IMR-90 (cell line): ENCODE measurements at regions not wholly inside any gene's neighbourhood (a gene's known extent, or its start where the extent isn't known, plus 50 kb on each side); places are given as distances from the start of the nearest gene placed in this dataset.

ENCODE experiments used
- ATAC-seq: fragments of 200-7000 bp; cut with Tn5 transposase; 2 replicates; pipeline ENCODE4 v1.9.1; 2020; ENCODE audit warnings: low read depth, mild to moderate bottlenecking, moderate library complexity
- BruUV-seq: library from RNA; stranded (reverse); fragments of 400-500 nt; replicated peaks from 2 replicates; lab custom pipeline; 2021; lab: Mats Ljungman, UMichigan
- CTCF ChIA-PET: fragments of 300-600 bp; formaldehyde crosslinking; extraction: SDS; loops from one replicate; lab custom pipeline; 2021; ENCODE audit warnings: antibody characterized with exemption; lab: Yijun Ruan, JAX
- POLR2A ChIA-PET: fragments of 300-600 bp; sonication (Branson Sonifier 250); formaldehyde crosslinking; loops from one replicate; lab custom pipeline; 2022; ENCODE audit warnings: antibody characterized with exemption; ENCODE audit not compliant: unreplicated experiment; lab: Charles Lee
- DNase-seq: peaks from one replicate; pipeline ENCODE4 v3.0.0; 2013
- H2AFZ ChIP-seq: replicated peaks from 2 replicates; pipeline ENCODE3; 2013; ENCODE audit warnings: low read length, mild to moderate bottlenecking; ENCODE audit not compliant: poor library complexity
- H2AK5ac ChIP-seq: 2 replicates; pipeline ENCODE4 v1.6.1; 2013; ENCODE audit warnings: low read depth, low read length, inconsistent platforms
- H2AK9ac ChIP-seq: replicated peaks from 2 replicates; pipeline ENCODE3; 2013; ENCODE audit warnings: mild to moderate bottlenecking, low read depth, low read length, moderate library complexity; ENCODE audit not compliant: poor library complexity
- H2BK120ac ChIP-seq: 2 replicates; pipeline ENCODE4 v1.6.1; 2013; ENCODE audit warnings: low read depth, low read length, inconsistent platforms
- H2BK15ac ChIP-seq: 3 replicates; pipeline ENCODE4 v1.6.1; 2013; ENCODE audit warnings: low read depth, low read length, inconsistent platforms
- H2BK20ac ChIP-seq: 2 replicates; pipeline ENCODE4 v1.6.1; 2013; ENCODE audit warnings: low read depth, mild to moderate bottlenecking, inconsistent platforms, low read length, moderate library complexity
- H2BK5ac ChIP-seq: 2 replicates; pipeline ENCODE4 v1.6.1; 2013; ENCODE audit warnings: mild to moderate bottlenecking, low read depth, low read length, inconsistent platforms; ENCODE audit not compliant: poor library complexity, severe bottlenecking
- H3K14ac ChIP-seq: replicated peaks from 2 replicates; pipeline ENCODE4 v1.6.1; 2013; ENCODE audit warnings: low read depth, low read length, inconsistent platforms
- H3K18ac ChIP-seq: 2 replicates; pipeline ENCODE4 v1.6.1; 2013; ENCODE audit warnings: low read depth, low read length, control low read depth
- H3K23ac ChIP-seq: 2 replicates; pipeline ENCODE4 v1.6.1; 2013; ENCODE audit warnings: low read depth, low read length, inconsistent platforms
- H3K27ac ChIP-seq: 2 replicates; pipeline ENCODE4 v1.5.1; 2013; ENCODE audit warnings: mild to moderate bottlenecking, control low read depth, low read length; ENCODE audit not compliant: insufficient read depth
- H3K27me3 ChIP-seq: 2 replicates; pipeline ENCODE4 v1.6.1; 2013; ENCODE audit warnings: low read length; ENCODE audit not compliant: control insufficient read depth, insufficient read depth
- H3K36me3 ChIP-seq: 2 replicates; pipeline ENCODE4 v1.6.1; 2013; ENCODE audit warnings: low read length, mixed read lengths; ENCODE audit not compliant: control insufficient read depth, insufficient read depth
- H3K4ac ChIP-seq: 2 replicates; pipeline ENCODE4 v1.6.1; 2013; ENCODE audit warnings: low read depth, low read length, inconsistent platforms
- H3K4me1 ChIP-seq: 2 replicates; pipeline ENCODE4 v1.6.1; 2013; ENCODE audit warnings: low read length, mixed read lengths; ENCODE audit not compliant: control insufficient read depth, insufficient read depth
- H3K4me2 ChIP-seq: 2 replicates; pipeline ENCODE4 v1.6.1; 2013; ENCODE audit warnings: low read depth, mild to moderate bottlenecking, control low read depth, low read length, moderate library complexity
- H3K4me3 ChIP-seq: 2 replicates; pipeline ENCODE4 v1.5.1; 2013; ENCODE audit warnings: low read depth, mild to moderate bottlenecking, control low read depth, low read length, moderate library complexity; ENCODE audit not compliant: insufficient read depth
- H3K56ac ChIP-seq: 2 replicates; pipeline ENCODE4 v1.6.1; 2013; ENCODE audit warnings: low read length, inconsistent platforms; ENCODE audit not compliant: insufficient read depth; ENCODE audit errors: extremely low read depth
- H3K79me1 ChIP-seq, 2 experiments: 2 replicates each; pipeline ENCODE4 v1.6.1; 2013; ENCODE audit warnings: low read length in 2 of 2, inconsistent platforms in 1 of 2, low read depth in 1 of 2
- H3K9ac ChIP-seq: 2 replicates; pipeline ENCODE4 v1.6.1; 2013; ENCODE audit warnings: low read depth, low read length, control low read depth
- H3K9me1 ChIP-seq: 2 replicates; pipeline ENCODE4 v1.6.1; 2013; ENCODE audit warnings: low read length, inconsistent platforms; ENCODE audit not compliant: insufficient read depth
- H3K9me3 ChIP-seq: 2 replicates; pipeline ENCODE4 v1.6.1; 2013; ENCODE audit warnings: low read length; ENCODE audit not compliant: control insufficient read depth, insufficient read depth
- H4K20me1 ChIP-seq: 2 replicates; pipeline ENCODE4 v1.6.1; 2013; ENCODE audit warnings: low read length, inconsistent platforms; ENCODE audit not compliant: insufficient read depth
- H4K5ac ChIP-seq: 2 replicates; pipeline ENCODE4 v1.6.1; 2013; ENCODE audit warnings: mild to moderate bottlenecking, low read depth, low read length, control low read depth
- H4K8ac ChIP-seq, 2 experiments: 2 replicates each; pipeline ENCODE4 v1.6.1; 2013; ENCODE audit warnings: low read depth in 2 of 2, low read length in 2 of 2, control low read depth in 1 of 2, inconsistent platforms in 1 of 2
- H4K91ac ChIP-seq: 2 replicates; pipeline ENCODE4 v1.6.1; 2013; ENCODE audit warnings: low read depth, low read length, inconsistent platforms; ENCODE audit not compliant: insufficient read depth
- BHLHE40 ChIP-seq: fragments of 150-350 bp; IDR thresholded peaks from 2 replicates; pipeline ENCODE4 v1.6.1; 2016; ENCODE audit warnings: mild to moderate bottlenecking, low read depth, low read length
- CEBPB ChIP-seq: IDR thresholded peaks from 2 replicates; pipeline ENCODE4 v1.6.1; 2012; ENCODE audit warnings: low read depth, low read length, improper control_type of control experiment
- CHD1 ChIP-seq: IDR thresholded peaks from 2 replicates; pipeline ENCODE4 v1.6.1; 2012; ENCODE audit warnings: low read depth, low read length, improper control_type of control experiment
- FOS ChIP-seq: fragments of 150-350 bp; IDR thresholded peaks from 2 replicates; pipeline ENCODE4 v1.6.1; 2016; ENCODE audit warnings: low read depth, low read length
- MAFK ChIP-seq: IDR thresholded peaks from 2 replicates; pipeline ENCODE4 v1.6.1; 2012; ENCODE audit warnings: low read depth, low read length, improper control_type of control experiment
- MAZ ChIP-seq: IDR thresholded peaks from 2 replicates; pipeline ENCODE4 v1.6.1; 2012; ENCODE audit warnings: low read depth, mild to moderate bottlenecking, low read length, improper control_type of control experiment, moderate library complexity, borderline replicate concordance
- MXI1 ChIP-seq: IDR thresholded peaks from 2 replicates; pipeline ENCODE4 v1.6.1; 2012; ENCODE audit warnings: low read depth, mild to moderate bottlenecking, low read length, moderate library complexity, borderline replicate concordance
- NFE2L2 ChIP-seq: fragments of 150-350 bp; IDR thresholded peaks from 2 replicates; pipeline ENCODE4 v1.6.1; 2016; ENCODE audit warnings: low read depth, mild to moderate bottlenecking, low read length
- POLR2A ChIP-seq: IDR thresholded peaks from 2 replicates; pipeline ENCODE4 v1.6.1; 2012; ENCODE audit warnings: mild to moderate bottlenecking, low read depth, low read length
- RAD21 ChIP-seq: IDR thresholded peaks from 2 replicates; pipeline ENCODE4 v1.6.1; 2012; ENCODE audit warnings: low read length, improper control_type of control experiment
- RCOR1 ChIP-seq: IDR thresholded peaks from 2 replicates; pipeline ENCODE4 v1.6.1; 2012; ENCODE audit warnings: mild to moderate bottlenecking, low read length, improper control_type of control experiment; ENCODE audit not compliant: insufficient replicate concordance
- RFX5 ChIP-seq: IDR thresholded peaks from 2 replicates; pipeline ENCODE4 v1.8.0; 2012; ENCODE audit warnings: low read depth, mild to moderate bottlenecking, low read length, moderate library complexity
- SMC3 ChIP-seq: fragments of 150-350 bp; IDR thresholded peaks from 2 replicates; pipeline ENCODE4 v1.6.1; 2016; ENCODE audit warnings: low read depth, mild to moderate bottlenecking, antibody characterized with exemption, low read length, moderate library complexity
- WGBS, 2 experiments: methylation state at CpG; one replicate each; pipeline versions ENCODE4 v1.1.5 to v1.1.7; 2013; ENCODE audit warnings: missing lambda C conversion rate in 2 of 2; ENCODE audit not compliant: insufficient read length in 1 of 2; ENCODE audit errors: extremely low coverage in 2 of 2; 5-methylcytosine and 5-hydroxymethylcytosine counted together
- dilution Hi-C: fragments of 300-500 bp; cut with HindIII; formaldehyde crosslinking; loops from one replicate; pipeline ENCODE4 v1.14.3; 2018; ENCODE audit warnings: low sequenced_read_pairs; ENCODE audit not compliant: unreplicated experiment
- in situ Hi-C: fragments of 300-500 bp; cut with MboI; formaldehyde crosslinking; loops from 3 replicates; pipeline ENCODE4 v1.14.3; 2019; ENCODE audit warnings: low sequenced_read_pairs, inconsistent platforms, mixed read lengths
- intact Hi-C: fragments of 100-400 bp; cut with micrococcal nuclease; formaldehyde crosslinking; loops from 2 replicates; pipeline ENCODE4 v1.10.0; 2022
- TF ChIP-seq, protein P1 (sequence below): fragments of 150-350 bp; IDR thresholded peaks from 2 replicates; pipeline ENCODE4 v1.6.1; 2017; ENCODE audit warnings: mild to moderate bottlenecking, antibody characterized with exemption, low read length, low read depth
- TF ChIP-seq, protein P2 (sequence below): conservative IDR thresholded peaks from 2 replicates; pipeline ENCODE4 v1.5.1; 2012; ENCODE audit warnings: mild to moderate bottlenecking, low read depth, low read length, improper control_type of control experiment
- TF ChIP-seq, protein P3 (sequence below): fragments of 150-350 bp; IDR thresholded peaks from 2 replicates; pipeline ENCODE4 v1.6.1; 2016; ENCODE audit warnings: low read depth, mild to moderate bottlenecking, low read length, moderate library complexity, borderline replicate concordance

DNA sequence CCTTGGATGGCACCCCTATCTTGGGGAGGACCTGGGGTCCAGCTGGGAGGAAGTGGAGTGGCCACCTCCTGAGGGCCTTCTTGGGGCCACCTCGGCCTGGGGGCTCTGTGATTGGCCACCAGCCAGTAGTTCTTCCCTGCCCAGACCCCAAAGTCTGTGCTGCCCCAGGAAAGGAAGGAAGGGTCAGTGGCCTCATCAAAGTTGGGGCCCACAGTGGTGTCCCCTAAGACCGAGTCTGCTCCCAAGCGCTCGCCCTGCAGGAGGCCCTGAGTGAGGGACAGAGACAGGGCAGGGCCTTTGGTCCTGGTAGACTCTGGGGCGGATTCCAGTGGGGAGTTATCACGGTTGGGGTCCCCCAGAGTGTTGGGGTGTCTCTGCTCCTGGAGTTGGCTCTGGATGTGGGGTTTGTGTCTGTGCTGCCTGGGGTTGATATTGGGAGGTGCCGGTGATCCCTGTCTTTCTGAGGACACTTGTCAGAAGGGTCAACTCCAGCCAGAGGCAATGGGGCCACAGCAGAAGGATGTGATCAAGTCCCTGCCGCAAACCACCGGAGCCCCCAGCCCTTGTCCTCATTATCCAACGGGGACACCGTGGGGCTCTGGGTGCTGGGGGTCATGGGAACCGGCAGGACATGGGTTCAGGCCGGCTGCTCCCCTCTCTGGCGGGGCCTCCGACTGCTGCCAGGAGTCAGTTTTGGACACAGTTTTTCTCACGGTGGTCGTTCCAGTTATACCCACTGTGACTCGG lies 364.3 kb downstream of the TMEM121 start:
- no peaks in the 10 kb centered on the region for H3K4me1 ChIP-seq
- H2BK5ac ChIP-seq, result no peak overlapping the region
- CTCF ChIA-PET, result no interaction called here
- H3K79me1 ChIP-seq, result no peaks in the 10 kb centered on the region
- H3K4me3 ChIP-seq, result no peak overlapping the region
- no peaks in the 10 kb centered on the region for H3K9me1 ChIP-seq
- H3K56ac ChIP-seq, result no peak overlapping the region
- H3K36me3 ChIP-seq, result no peaks in the 10 kb centered on the region
- H4K5ac ChIP-seq, result no peak overlapping the region
- H4K91ac ChIP-seq, result no peak overlapping the region
- H3K4me2 ChIP-seq, result no peak overlapping the region
- no peak overlapping the region for H3K27ac ChIP-seq
- no peak overlapping the region for H3K9ac ChIP-seq
- no peak for ATAC-seq
- H3K4ac ChIP-seq, result no peak overlapping the region
- intact Hi-C loops (no loop called here), dilution Hi-C loops (no loop called here), in situ Hi-C loops (no loop called here)
- H2BK15ac ChIP-seq, result no peak overlapping the region
- no peak for TF ChIP-seq MXI1
- TF ChIP-seq BHLHE40, result no peak
- no peak for TF ChIP-seq NFE2L2
- TF ChIP-seq RAD21, result no peak
- TF ChIP-seq, protein P1, sequence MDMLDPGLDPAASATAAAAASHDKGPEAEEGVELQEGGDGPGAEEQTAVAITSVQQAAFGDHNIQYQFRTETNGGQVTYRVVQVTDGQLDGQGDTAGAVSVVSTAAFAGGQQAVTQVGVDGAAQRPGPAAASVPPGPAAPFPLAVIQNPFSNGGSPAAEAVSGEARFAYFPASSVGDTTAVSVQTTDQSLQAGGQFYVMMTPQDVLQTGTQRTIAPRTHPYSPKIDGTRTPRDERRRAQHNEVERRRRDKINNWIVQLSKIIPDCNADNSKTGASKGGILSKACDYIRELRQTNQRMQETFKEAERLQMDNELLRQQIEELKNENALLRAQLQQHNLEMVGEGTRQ, result no peak
- no peak for TF ChIP-seq MAZ
- TF ChIP-seq RFX5, result no peak
- no peak for TF ChIP-seq SMC3
- TF ChIP-seq, protein P2, sequence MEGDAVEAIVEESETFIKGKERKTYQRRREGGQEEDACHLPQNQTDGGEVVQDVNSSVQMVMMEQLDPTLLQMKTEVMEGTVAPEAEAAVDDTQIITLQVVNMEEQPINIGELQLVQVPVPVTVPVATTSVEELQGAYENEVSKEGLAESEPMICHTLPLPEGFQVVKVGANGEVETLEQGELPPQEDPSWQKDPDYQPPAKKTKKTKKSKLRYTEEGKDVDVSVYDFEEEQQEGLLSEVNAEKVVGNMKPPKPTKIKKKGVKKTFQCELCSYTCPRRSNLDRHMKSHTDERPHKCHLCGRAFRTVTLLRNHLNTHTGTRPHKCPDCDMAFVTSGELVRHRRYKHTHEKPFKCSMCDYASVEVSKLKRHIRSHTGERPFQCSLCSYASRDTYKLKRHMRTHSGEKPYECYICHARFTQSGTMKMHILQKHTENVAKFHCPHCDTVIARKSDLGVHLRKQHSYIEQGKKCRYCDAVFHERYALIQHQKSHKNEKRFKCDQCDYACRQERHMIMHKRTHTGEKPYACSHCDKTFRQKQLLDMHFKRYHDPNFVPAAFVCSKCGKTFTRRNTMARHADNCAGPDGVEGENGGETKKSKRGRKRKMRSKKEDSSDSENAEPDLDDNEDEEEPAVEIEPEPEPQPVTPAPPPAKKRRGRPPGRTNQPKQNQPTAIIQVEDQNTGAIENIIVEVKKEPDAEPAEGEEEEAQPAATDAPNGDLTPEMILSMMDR, result no peak
- TF ChIP-seq MAFK, result no peak
- no peak for TF ChIP-seq RCOR1
- no peak for TF ChIP-seq CEBPB
- no peak for TF ChIP-seq FOS
- TF ChIP-seq POLR2A, result no peak
- no peak for TF ChIP-seq CHD1
- TF ChIP-seq, protein P3, sequence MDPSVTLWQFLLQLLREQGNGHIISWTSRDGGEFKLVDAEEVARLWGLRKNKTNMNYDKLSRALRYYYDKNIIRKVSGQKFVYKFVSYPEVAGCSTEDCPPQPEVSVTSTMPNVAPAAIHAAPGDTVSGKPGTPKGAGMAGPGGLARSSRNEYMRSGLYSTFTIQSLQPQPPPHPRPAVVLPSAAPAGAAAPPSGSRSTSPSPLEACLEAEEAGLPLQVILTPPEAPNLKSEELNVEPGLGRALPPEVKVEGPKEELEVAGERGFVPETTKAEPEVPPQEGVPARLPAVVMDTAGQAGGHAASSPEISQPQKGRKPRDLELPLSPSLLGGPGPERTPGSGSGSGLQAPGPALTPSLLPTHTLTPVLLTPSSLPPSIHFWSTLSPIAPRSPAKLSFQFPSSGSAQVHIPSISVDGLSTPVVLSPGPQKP, result no peak
- H2AK9ac ChIP-seq, result no peak overlapping the region
- H3K27me3 ChIP-seq, result no peaks in the 10 kb centered on the region
- no peak overlapping the region for H2AFZ ChIP-seq
- H2BK20ac ChIP-seq, result no peak overlapping the region
- WGBS, 2 experiments, result 65% methylated on average over 5 of the region's 18 CpGs; no CpG with 5 or more reads in 1 of the 2 experiments
- no peaks in the 10 kb centered on the region for H4K20me1 ChIP-seq
- POLR2A ChIA-PET, result no interaction called here
- DNase-seq, result no peak
- H3K14ac ChIP-seq, result no peak overlapping the region
- H3K23ac ChIP-seq, result no peak overlapping the region
- no peak overlapping the region for H2AK5ac ChIP-seq
- peaks cover 39% of the 10 kb centered on the region for H3K9me3 ChIP-seq
- no peak overlapping the region for H4K8ac ChIP-seq
- BruUV-seq, result no TSS peak
- H2BK120ac ChIP-seq, result no peak overlapping the region
- no peak overlapping the region for H3K18ac ChIP-seq
